ENCODE measurements at regions not wholly inside any gene's neighbourhood (a gene's known extent, or its start where the extent isn't known, plus 50 kb on each side); places are given as distances from the start of the nearest gene placed in this dataset.

GRCh38 chr5:112570708-112571444 lies 151.8 kb upstream of the EPB41L4A start:
- no peak for TF ChIP-seq CTCF (conservative IDR thresholded peaks at IDR 0.05)
- TF ChIP-seq ZFX (IDR thresholded peaks at IDR 0.05), result no peak

Data from C4-2B (cell line).